ENCODE measurements at regions not wholly inside any gene's neighbourhood (a gene's known extent, or its start where the extent isn't known, plus 50 kb on each side); places are given as distances from the start of the nearest gene placed in this dataset.

DNA sequence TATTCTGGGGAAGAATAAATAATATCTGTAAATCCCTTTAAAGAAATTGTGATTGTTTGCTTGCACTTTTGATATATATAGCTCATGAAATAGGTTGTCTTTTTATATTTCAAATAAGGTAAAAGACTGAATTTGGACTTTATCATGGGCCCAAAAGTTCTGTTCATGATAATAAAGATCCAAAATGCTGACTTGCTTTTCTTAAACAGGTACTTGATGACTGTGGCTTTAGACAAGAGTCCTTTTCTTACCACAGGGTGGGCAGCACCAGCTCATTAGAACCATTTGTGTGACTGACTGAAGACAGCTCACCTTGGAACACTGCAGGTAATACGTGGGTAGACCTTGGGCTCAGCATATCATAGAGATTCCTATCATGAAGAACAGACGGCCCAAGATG is 432.6 kb downstream of the ETNK1 start:
- intact Hi-C loops (cut with DNase I; ENCODE audit: low total_unique reads), result no loop called here
- DNase-seq, result no peak
- 62 to 73% (median 68%) methylated on average over 2 of the region's 2 CpGs for WGBS, 5 donors
- Histone ChIP-seq H3K36me3 (no peaks in the 10 kb centered on the region), H3K9me3 (no peaks in the 10 kb centered on the region), H3K4me1 (no peaks in the 10 kb centered on the region), H3K4me3 (no peak overlapping the region), H3K27me3 (replicated peaks in 1 of 7) (no peaks in the 10 kb centered on the region), H3K27ac (no peak overlapping the region)
- TF ChIP-seq POLR2A (IDR thresholded peaks at IDR 0.05), result no peak
- TF ChIP-seq POLR2AphosphoS5 (IDR thresholded peaks at IDR 0.05), result no peak
- no peak for TF ChIP-seq CTCF (IDR thresholded peaks at IDR 0.05 in 8 of 11, conservative IDR thresholded peaks at IDR 0.05 in 3 of 11)

DNA sequence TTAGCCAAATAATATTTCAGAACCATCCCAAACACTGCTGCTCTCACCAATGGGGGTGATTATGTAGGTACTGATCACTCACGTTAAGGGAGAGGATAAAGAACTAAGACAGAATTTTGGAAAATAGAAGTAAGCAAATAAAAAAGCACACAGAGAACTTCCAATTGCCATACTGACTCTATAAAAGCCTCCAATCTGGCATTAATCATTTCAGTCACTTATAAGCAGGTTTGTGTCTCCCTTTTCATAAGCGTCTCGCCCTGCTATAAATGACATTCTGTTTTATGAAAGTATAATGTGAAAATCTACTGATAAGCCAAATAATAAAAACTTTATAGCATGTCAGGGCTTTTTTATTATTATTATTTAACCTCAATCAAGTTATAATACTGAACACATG is 435.2 kb downstream of the ETNK1 start:
- Histone ChIP-seq H3K27ac (no peak overlapping the region), H3K27me3 (replicated peaks in 1 of 7) (no peaks in the 10 kb centered on the region), H3K9me3 (no peaks in the 10 kb centered on the region), H3K4me1 (no peaks in the 10 kb centered on the region), H3K4me3 (no peak overlapping the region), H3K36me3 (no peaks in the 10 kb centered on the region)
- WGBS, 5 donors, result 84 to 95% (median 89%) methylated on average over 3 of the region's 3 CpGs
- no peak for DNase-seq
- intact Hi-C loops (cut with DNase I; ENCODE audit: low total_unique reads), result no loop called here
- TF ChIP-seq POLR2A (IDR thresholded peaks at IDR 0.05) (no peak), POLR2AphosphoS5 (IDR thresholded peaks at IDR 0.05) (no peak), CTCF (IDR thresholded peaks at IDR 0.05 in 8 of 11, conservative IDR thresholded peaks at IDR 0.05 in 3 of 11) (no peak)

GRCh38 chr12:23063206-23063605 is 438.2 kb downstream of the ETNK1 start:
- TF ChIP-seq CTCF (IDR thresholded peaks at IDR 0.05 in 8 of 11, conservative IDR thresholded peaks at IDR 0.05 in 3 of 11), result no peak
- TF ChIP-seq POLR2A (IDR thresholded peaks at IDR 0.05), result no peak
- no peak for TF ChIP-seq POLR2AphosphoS5 (IDR thresholded peaks at IDR 0.05)
- H3K9me3 ChIP-seq, result no peaks in the 10 kb centered on the region
- no peaks in the 10 kb centered on the region for H3K4me1 ChIP-seq
- 71 to 82% (median 73%) methylated on average over 3 of the region's 3 CpGs for WGBS, 5 donors
- H3K27ac ChIP-seq, result no peak overlapping the region
- H3K27me3 ChIP-seq (replicated peaks in 1 of 7), result no peaks in the 10 kb centered on the region
- H3K4me3 ChIP-seq, result no peak overlapping the region
- no peak for DNase-seq
- intact Hi-C loops (cut with DNase I; ENCODE audit: low total_unique reads), result no loop called here
- no peaks in the 10 kb centered on the region for H3K36me3 ChIP-seq

DNA sequence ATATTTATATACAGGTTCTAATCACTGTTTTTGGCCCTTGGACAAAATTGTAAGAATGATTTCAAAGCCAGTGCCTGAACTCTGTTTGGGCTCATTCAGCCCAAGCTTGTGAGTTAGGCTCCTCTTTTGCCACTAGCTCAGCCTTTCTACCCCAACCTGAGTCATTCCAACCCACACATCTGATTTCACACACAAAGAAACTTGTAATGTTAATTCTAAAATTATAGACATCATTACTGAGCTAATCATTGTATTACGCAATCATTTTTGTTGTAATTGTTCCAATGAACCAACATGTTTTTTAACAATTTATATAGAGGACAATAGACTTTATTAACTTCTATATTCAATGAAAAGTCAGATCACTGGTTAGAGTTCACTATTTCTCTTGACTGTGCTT is 441.1 kb downstream of the ETNK1 start:
- WGBS, 5 donors, result 64 to 95% (median 88%) methylated on average over 1 of the region's 1 CpG
- DNase-seq, result no peak
- Histone ChIP-seq H3K36me3 (no peaks in the 10 kb centered on the region), H3K27me3 (replicated peaks in 1 of 7) (no peaks in the 10 kb centered on the region), H3K27ac (no peak overlapping the region), H3K4me1 (no peaks in the 10 kb centered on the region), H3K9me3 (no peaks in the 10 kb centered on the region), H3K4me3 (no peak overlapping the region)
- intact Hi-C loops (cut with DNase I; ENCODE audit: low total_unique reads), result no loop called here
- TF ChIP-seq POLR2A (IDR thresholded peaks at IDR 0.05) (no peak), CTCF (IDR thresholded peaks at IDR 0.05 in 8 of 11, conservative IDR thresholded peaks at IDR 0.05 in 3 of 11) (no peak), POLR2AphosphoS5 (IDR thresholded peaks at IDR 0.05) (no peak)

Measured in spleen (tissue), 11 donors.